Fibroblast of lung (primary cell): ENCODE measurements at regions not wholly inside any gene's neighbourhood (a gene's known extent, or its start where the extent isn't known, plus 50 kb on each side); places are given as distances from the start of the nearest gene placed in this dataset.

Experiments used
- DNase-seq, 2 donors: peaks; one replicate each; pipeline versions ENCODE4 v3.0.0 to v3.0.0-alpha.2; 2010; ENCODE audit warnings: low read depth in 2 of 2
- H2AFZ ChIP-seq: 2 replicates; pipeline ENCODE4 v1.5.1; 2012; ENCODE audit warnings: low read length, control low read depth, inconsistent platforms
- H3K27ac ChIP-seq: 2 replicates; pipeline ENCODE4 v1.5.1; 2011; ENCODE audit warnings: low read length, control low read depth; ENCODE audit not compliant: insufficient read depth
- H3K27me3 ChIP-seq: 2 replicates; pipeline ENCODE4 v1.5.1; 2011; ENCODE audit warnings: mild to moderate bottlenecking, low read length; ENCODE audit not compliant: control insufficient read depth, insufficient read depth
- H3K36me3 ChIP-seq: 2 replicates; pipeline ENCODE4 v1.5.1; 2011; ENCODE audit warnings: low read length; ENCODE audit not compliant: control insufficient read depth, insufficient read depth
- H3K4me1 ChIP-seq: 2 replicates; pipeline ENCODE4 v1.5.1; 2011; ENCODE audit warnings: low read length; ENCODE audit not compliant: control insufficient read depth, insufficient read depth; ENCODE audit errors: extremely low read depth
- H3K4me2 ChIP-seq: 2 replicates; pipeline ENCODE4 v1.5.1; 2011; ENCODE audit warnings: low read length, control low read depth; ENCODE audit not compliant: insufficient read depth; ENCODE audit errors: extremely low read depth
- H3K4me3 ChIP-seq, 4 experiments: fragments of 200-600 bp in 1 of 4; sonication (generic) in 1 of 4; replicated peaks in 1 of 4; 2 replicates each; pipeline ENCODE4 v1.5.1; 2011 to 2016; ENCODE audit warnings: low read length in 4 of 4, low read depth in 3 of 4, mild to moderate bottlenecking in 3 of 4, control low read depth in 2 of 4, inconsistent platforms in 1 of 4, mixed read lengths in 1 of 4; ENCODE audit not compliant: insufficient read depth in 1 of 4; ENCODE audit errors: control extremely low read depth in 1 of 4
- H3K79me2 ChIP-seq: 2 replicates; pipeline ENCODE4 v1.5.1; 2012; ENCODE audit warnings: mild to moderate bottlenecking, low read length, inconsistent platforms; ENCODE audit not compliant: control insufficient read depth, insufficient read depth
- H3K9ac ChIP-seq: 2 replicates; pipeline ENCODE4 v1.5.1; 2011; ENCODE audit warnings: mild to moderate bottlenecking, low read length, control low read depth; ENCODE audit not compliant: insufficient read depth
- H3K9me3 ChIP-seq: 2 replicates; pipeline ENCODE4 v1.5.1; 2012; ENCODE audit warnings: low read depth, low read length; ENCODE audit not compliant: control insufficient read depth, insufficient read depth
- H4K20me1 ChIP-seq: 2 replicates; pipeline ENCODE4 v1.5.1; 2011; ENCODE audit warnings: low read length; ENCODE audit not compliant: control insufficient read depth, insufficient read depth; ENCODE audit errors: extremely low read depth
- EZH2 ChIP-seq: IDR thresholded peaks from 2 replicates; pipeline ENCODE4 v1.5.1; 2012; ENCODE audit warnings: low read length, control low read depth, mild to moderate bottlenecking; ENCODE audit errors: missing control alignments
- TF ChIP-seq, protein P1 (sequence below), 2 donors: IDR thresholded peaks in 1 of 2; conservative IDR thresholded peaks in 1 of 2; 1 replicate in 1 of 2; 2 replicates in 1 of 2; pipeline ENCODE4 v1.5.1; 2011 to 2012; ENCODE audit warnings: low read length in 2 of 2, control low read depth in 1 of 2, inconsistent platforms in 1 of 2, low read depth in 1 of 2, mild to moderate bottlenecking in 1 of 2

DNA sequence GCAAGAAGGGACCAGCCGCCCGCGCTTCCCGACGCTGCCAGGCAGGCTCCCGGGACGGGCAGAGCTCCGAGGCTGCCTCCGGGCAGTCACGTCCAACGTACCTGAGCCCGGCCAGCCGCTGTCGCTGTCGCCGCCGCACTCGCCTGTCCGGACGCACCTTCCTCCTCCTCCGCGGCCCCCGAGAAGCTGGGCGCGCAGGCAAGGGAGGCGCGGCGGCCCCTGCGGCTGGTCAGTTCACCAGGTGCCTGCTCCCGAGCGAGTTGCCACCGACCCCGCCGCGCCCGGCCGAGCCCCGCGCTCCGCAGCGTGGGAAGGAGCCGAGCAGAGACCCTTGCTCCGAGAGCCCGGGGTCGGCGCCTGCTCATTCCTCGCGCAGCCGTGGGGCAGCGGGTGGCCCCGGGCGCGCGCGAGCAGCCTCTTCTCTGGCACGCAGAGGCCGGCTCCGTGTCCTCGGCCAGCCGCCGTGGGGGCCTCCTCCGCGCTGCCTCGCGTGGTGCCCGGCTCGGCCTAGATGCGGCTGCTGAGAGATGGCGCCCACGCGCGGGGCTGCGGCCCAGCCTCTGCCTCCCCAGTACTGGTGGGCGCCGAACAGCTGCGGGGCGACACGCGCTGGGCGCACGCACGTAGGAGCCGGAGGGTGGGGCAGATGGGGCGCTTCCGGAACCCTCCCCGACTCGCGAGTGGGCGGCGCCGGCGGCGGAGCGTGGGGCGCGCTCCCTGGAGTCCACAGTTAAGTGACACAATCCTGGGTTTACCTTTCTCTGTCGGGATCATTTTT is 419.4 kb downstream of the UQCRFS1 start:
- Histone ChIP-seq H3K9me3 (no peaks in the 10 kb centered on the region), H4K20me1 (no peaks in the 10 kb centered on the region), H2AFZ (no peak overlapping the region), H3K79me2 (no peaks in the 10 kb centered on the region), H3K9ac (no peak overlapping the region), H3K4me3 (no peak overlapping the region), H3K4me1 (no peaks in the 10 kb centered on the region), H3K36me3 (no peaks in the 10 kb centered on the region), H3K27me3 (no peaks in the 10 kb centered on the region), H3K4me2 (no peak overlapping the region), H3K27ac (no peak overlapping the region)
- no peak for DNase-seq
- TF ChIP-seq, protein P1, sequence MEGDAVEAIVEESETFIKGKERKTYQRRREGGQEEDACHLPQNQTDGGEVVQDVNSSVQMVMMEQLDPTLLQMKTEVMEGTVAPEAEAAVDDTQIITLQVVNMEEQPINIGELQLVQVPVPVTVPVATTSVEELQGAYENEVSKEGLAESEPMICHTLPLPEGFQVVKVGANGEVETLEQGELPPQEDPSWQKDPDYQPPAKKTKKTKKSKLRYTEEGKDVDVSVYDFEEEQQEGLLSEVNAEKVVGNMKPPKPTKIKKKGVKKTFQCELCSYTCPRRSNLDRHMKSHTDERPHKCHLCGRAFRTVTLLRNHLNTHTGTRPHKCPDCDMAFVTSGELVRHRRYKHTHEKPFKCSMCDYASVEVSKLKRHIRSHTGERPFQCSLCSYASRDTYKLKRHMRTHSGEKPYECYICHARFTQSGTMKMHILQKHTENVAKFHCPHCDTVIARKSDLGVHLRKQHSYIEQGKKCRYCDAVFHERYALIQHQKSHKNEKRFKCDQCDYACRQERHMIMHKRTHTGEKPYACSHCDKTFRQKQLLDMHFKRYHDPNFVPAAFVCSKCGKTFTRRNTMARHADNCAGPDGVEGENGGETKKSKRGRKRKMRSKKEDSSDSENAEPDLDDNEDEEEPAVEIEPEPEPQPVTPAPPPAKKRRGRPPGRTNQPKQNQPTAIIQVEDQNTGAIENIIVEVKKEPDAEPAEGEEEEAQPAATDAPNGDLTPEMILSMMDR (conservative IDR thresholded peaks at IDR 0.05 in 1 of 2, IDR thresholded peaks at IDR 0.05 in 1 of 2; ENCODE audit: low read depth in 1 of 2, low read length in 2 of 2), result no peak
- no peak for TF ChIP-seq EZH2

DNA sequence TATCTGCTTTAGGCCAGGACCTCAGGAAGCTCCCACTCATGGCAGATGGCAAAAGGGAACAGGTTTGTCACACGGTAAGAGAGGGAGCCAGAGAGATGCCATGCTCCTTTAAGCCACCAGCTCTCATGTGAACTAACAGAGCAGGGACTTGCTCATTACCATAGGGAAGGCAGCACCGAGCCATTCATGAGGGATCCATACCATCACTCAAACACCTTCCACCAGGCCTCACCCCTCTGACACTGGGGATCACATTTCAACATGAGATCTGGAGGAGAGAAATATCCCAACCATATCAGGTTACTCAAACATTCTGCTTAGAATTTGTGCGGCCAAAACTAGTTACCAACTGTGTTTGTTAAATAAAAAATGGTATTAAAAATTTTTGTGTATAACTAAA is 427.0 kb downstream of the UQCRFS1 start:
- H3K4me3 ChIP-seq, result no peak overlapping the region
- no peak overlapping the region for H3K4me2 ChIP-seq
- H3K9ac ChIP-seq, result no peak overlapping the region
- no peaks in the 10 kb centered on the region for H3K79me2 ChIP-seq
- H3K4me1 ChIP-seq, result no peaks in the 10 kb centered on the region
- H3K9me3 ChIP-seq, result no peaks in the 10 kb centered on the region
- no peaks in the 10 kb centered on the region for H3K36me3 ChIP-seq
- H4K20me1 ChIP-seq, result no peaks in the 10 kb centered on the region
- no peak overlapping the region for H3K27ac ChIP-seq
- H2AFZ ChIP-seq, result no peak overlapping the region
- no peaks in the 10 kb centered on the region for H3K27me3 ChIP-seq
- no peak for DNase-seq
- TF ChIP-seq EZH2, result no peak
- TF ChIP-seq, protein P1 (conservative IDR thresholded peaks at IDR 0.05 in 1 of 2, IDR thresholded peaks at IDR 0.05 in 1 of 2; ENCODE audit: low read depth in 1 of 2, low read length in 2 of 2), result no peak

DNA sequence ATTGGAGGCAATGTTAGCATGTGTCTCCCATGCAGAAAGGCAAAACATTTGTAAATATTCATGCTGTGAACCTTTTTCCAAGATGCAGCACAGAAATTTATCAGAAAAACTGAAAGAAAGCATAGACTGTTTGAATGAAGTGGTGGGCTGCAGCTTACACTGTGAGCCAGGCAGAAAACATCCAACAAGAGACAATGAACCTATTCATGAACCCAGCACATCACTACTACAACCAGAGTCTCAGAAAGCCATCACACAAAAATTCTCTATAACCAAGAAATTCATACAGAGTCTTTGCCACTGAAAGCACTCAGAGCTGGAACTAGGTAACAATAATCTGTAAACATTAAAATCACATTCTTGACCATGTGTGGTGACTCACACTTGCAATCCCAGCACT is 448.9 kb downstream of the UQCRFS1 start:
- Histone ChIP-seq H3K36me3 (no peaks in the 10 kb centered on the region), H3K9me3 (no peaks in the 10 kb centered on the region), H3K4me2 (no peak overlapping the region), H4K20me1 (no peaks in the 10 kb centered on the region), H3K27ac (no peak overlapping the region), H3K4me3 (no peak overlapping the region), H3K27me3 (no peaks in the 10 kb centered on the region), H3K9ac (no peak overlapping the region), H2AFZ (no peak overlapping the region), H3K79me2 (no peaks in the 10 kb centered on the region), H3K4me1 (no peaks in the 10 kb centered on the region)
- TF ChIP-seq EZH2, result no peak
- TF ChIP-seq, protein P1 (conservative IDR thresholded peaks at IDR 0.05 in 1 of 2, IDR thresholded peaks at IDR 0.05 in 1 of 2; ENCODE audit: low read depth in 1 of 2, low read length in 2 of 2), result no peak
- no peak for DNase-seq
